GM12878 (cell line): ENCODE measurements at regions not wholly inside any gene's neighbourhood (a gene's known extent, or its start where the extent isn't known, plus 50 kb on each side); places are given as distances from the start of the nearest gene placed in this dataset.

Experiments
- CEBPZ ChIP-seq: fragments of 150-350 bp; IDR thresholded peaks from 2 replicates; pipeline ENCODE4 v1.6.1; 2016; ENCODE audit warnings: low read depth, low read length
- CTCF ChIP-seq, 3 experiments: IDR thresholded peaks in 2 of 3; conservative IDR thresholded peaks in 1 of 3; 2 replicates each; pipeline ENCODE4 v1.5.1; 2011; ENCODE audit warnings: low read depth in 3 of 3, low read length in 3 of 3, mild to moderate bottlenecking in 3 of 3, control low read depth in 2 of 3, moderate library complexity in 2 of 3, inconsistent platforms in 1 of 3, mixed read lengths in 1 of 3; ENCODE audit not compliant: control insufficient read depth in 2 of 3, insufficient read depth in 1 of 3; ENCODE audit errors: extremely low read depth in 1 of 3
- NFXL1 ChIP-seq: fragments of 450-650 bp; IDR thresholded peaks from 2 replicates; pipeline ENCODE4 v1.6.1; 2017; ENCODE audit warnings: antibody characterized with exemption, mild to moderate bottlenecking, borderline replicate concordance
- SIX5 ChIP-seq: IDR thresholded peaks from 2 replicates; pipeline ENCODE4 v1.6.1; 2011; ENCODE audit warnings: mild to moderate bottlenecking, low read depth, low read length, moderate library complexity; ENCODE audit not compliant: severe bottlenecking
- SREBF2 ChIP-seq: IDR thresholded peaks from 2 replicates; pipeline ENCODE4 v1.6.1; 2012; ENCODE audit warnings: mild to moderate bottlenecking, low read length
- USF2 ChIP-seq: IDR thresholded peaks from 2 replicates; pipeline ENCODE4 v1.6.1; 2011; ENCODE audit warnings: low read depth, low read length, improper control_type of control experiment, borderline replicate concordance
- YY1 ChIP-seq: IDR thresholded peaks from 2 replicates; pipeline ENCODE4 v1.6.1; 2011; ENCODE audit warnings: low read depth, mild to moderate bottlenecking, low read length
- ZNF24 ChIP-seq: fragments of 450-650 bp; IDR thresholded peaks from 2 replicates; pipeline ENCODE4 v1.6.1; 2017; ENCODE audit warnings: antibody characterized with exemption, mild to moderate bottlenecking
- ZNF384 ChIP-seq: IDR thresholded peaks from 2 replicates; pipeline ENCODE4 v1.6.1; 2012; ENCODE audit warnings: low read depth, mild to moderate bottlenecking, low read length, improper control_type of control experiment, borderline replicate concordance

- TF ChIP-seq CTCF (IDR thresholded peaks at IDR 0.05 in 2 of 3, conservative IDR thresholded peaks at IDR 0.05 in 1 of 3; ENCODE audit: control insufficient read depth in 2 of 3, extremely low read depth in 1 of 3, insufficient read depth in 1 of 3, low read depth in 3 of 3, low read length in 3 of 3), result no peak
- no peak for TF ChIP-seq ZNF24
- no peak for TF ChIP-seq SIX5
- no peak for TF ChIP-seq SREBF2
- TF ChIP-seq YY1, result no peak
- no peak for TF ChIP-seq NFXL1
- no peak for TF ChIP-seq USF2
- no peak for TF ChIP-seq ZNF384
- no peak for TF ChIP-seq CEBPZ
Measured at GRCh38 chr13:74000876-74001275, 133.3 kb downstream of the KLF12 start.
